Panc1 (cell line): ENCODE measurements at regions not wholly inside any gene's neighbourhood (a gene's known extent, or its start where the extent isn't known, plus 50 kb on each side); places are given as distances from the start of the nearest gene placed in this dataset.

Experiments
- POLR2AphosphoS5 ChIP-seq: IDR thresholded peaks from 2 replicates; pipeline ENCODE4 v1.6.1; 2012; ENCODE audit warnings: mild to moderate bottlenecking, low read depth, low read length, moderate library complexity
- TF ChIP-seq, protein P1 (sequence below), 2 experiments: IDR thresholded peaks; 2 replicates each; pipeline ENCODE4 v1.6.1; 2011 to 2012; ENCODE audit warnings: low read depth in 2 of 2, control low read depth in 1 of 2, low read length in 1 of 2, mild to moderate bottlenecking in 1 of 2, moderate library complexity in 1 of 2; ENCODE audit not compliant: insufficient read depth in 1 of 2

- TF ChIP-seq, protein P1, sequence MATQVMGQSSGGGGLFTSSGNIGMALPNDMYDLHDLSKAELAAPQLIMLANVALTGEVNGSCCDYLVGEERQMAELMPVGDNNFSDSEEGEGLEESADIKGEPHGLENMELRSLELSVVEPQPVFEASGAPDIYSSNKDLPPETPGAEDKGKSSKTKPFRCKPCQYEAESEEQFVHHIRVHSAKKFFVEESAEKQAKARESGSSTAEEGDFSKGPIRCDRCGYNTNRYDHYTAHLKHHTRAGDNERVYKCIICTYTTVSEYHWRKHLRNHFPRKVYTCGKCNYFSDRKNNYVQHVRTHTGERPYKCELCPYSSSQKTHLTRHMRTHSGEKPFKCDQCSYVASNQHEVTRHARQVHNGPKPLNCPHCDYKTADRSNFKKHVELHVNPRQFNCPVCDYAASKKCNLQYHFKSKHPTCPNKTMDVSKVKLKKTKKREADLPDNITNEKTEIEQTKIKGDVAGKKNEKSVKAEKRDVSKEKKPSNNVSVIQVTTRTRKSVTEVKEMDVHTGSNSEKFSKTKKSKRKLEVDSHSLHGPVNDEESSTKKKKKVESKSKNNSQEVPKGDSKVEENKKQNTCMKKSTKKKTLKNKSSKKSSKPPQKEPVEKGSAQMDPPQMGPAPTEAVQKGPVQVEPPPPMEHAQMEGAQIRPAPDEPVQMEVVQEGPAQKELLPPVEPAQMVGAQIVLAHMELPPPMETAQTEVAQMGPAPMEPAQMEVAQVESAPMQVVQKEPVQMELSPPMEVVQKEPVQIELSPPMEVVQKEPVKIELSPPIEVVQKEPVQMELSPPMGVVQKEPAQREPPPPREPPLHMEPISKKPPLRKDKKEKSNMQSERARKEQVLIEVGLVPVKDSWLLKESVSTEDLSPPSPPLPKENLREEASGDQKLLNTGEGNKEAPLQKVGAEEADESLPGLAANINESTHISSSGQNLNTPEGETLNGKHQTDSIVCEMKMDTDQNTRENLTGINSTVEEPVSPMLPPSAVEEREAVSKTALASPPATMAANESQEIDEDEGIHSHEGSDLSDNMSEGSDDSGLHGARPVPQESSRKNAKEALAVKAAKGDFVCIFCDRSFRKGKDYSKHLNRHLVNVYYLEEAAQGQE (IDR thresholded peaks at IDR 0.05; ENCODE audit: insufficient read depth in 1 of 2, low read depth in 2 of 2, low read length in 1 of 2): no peak
- no peak for TF ChIP-seq POLR2AphosphoS5
These were observed 447.1 kb downstream of the LRRC70 start for GRCh38 chr5:63025679-63026078.
